GM12891 (cell line): ENCODE measurements at regions not wholly inside any gene's neighbourhood (a gene's known extent, or its start where the extent isn't known, plus 50 kb on each side); places are given as distances from the start of the nearest gene placed in this dataset.

Experiments used
- PAX5 ChIP-seq: IDR thresholded peaks from 2 replicates; pipeline ENCODE4 v1.6.1; 2011; ENCODE audit warnings: low read length, moderate library complexity, mild to moderate bottlenecking; ENCODE audit not compliant: insufficient read depth, severe bottlenecking
- POLR2A ChIP-seq: IDR thresholded peaks from 2 replicates; pipeline ENCODE4 v1.6.1; 2011; ENCODE audit warnings: low read depth, low read length, control low read depth

GRCh38 chr15:100713163-100713867, 110.9 kb downstream of the ASB7 start:
- no peak for TF ChIP-seq POLR2A
- TF ChIP-seq PAX5: no peak
